Mammary epithelial cell (primary cell): ENCODE measurements at regions not wholly inside any gene's neighbourhood (a gene's known extent, or its start where the extent isn't known, plus 50 kb on each side); places are given as distances from the start of the nearest gene placed in this dataset.

Experiments
- EZH2 ChIP-seq: IDR thresholded peaks from 2 replicates; pipeline ENCODE4 v1.6.1; 2012; ENCODE audit warnings: low read length, inconsistent platforms, borderline replicate concordance
- TF ChIP-seq, protein P1 (sequence below), 2 donors: IDR thresholded peaks in 1 of 2; conservative IDR thresholded peaks in 1 of 2; 2 replicates each; pipeline ENCODE4 v1.5.1; 2011 to 2012; ENCODE audit warnings: inconsistent platforms in 2 of 2, low read length in 2 of 2, mild to moderate bottlenecking in 2 of 2, control low read depth in 1 of 2, low read depth in 1 of 2; ENCODE audit not compliant: insufficient read depth in 1 of 2; ENCODE audit errors: extremely low read depth in 1 of 2

DNA sequence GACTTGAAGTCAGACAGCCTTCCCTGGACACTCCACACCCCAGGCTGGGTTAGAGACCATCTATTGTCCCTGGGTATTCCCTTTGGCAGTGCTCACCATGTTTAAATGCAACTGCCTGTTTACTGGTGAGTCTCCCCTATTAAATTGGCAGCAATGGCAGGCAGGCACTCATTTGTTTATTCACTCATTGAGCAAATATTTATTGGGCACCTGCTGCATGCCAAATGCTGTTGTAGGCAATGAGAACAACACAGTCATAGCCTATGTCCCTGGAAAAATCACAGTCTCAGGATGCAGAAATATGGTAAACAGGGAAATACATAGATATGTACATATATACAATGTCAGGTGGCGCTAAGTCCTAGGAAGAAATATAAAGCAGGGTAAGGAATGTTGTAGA is 212.8 kb downstream of the SUDS3 start:
- TF ChIP-seq EZH2: no peak
- TF ChIP-seq, protein P1, sequence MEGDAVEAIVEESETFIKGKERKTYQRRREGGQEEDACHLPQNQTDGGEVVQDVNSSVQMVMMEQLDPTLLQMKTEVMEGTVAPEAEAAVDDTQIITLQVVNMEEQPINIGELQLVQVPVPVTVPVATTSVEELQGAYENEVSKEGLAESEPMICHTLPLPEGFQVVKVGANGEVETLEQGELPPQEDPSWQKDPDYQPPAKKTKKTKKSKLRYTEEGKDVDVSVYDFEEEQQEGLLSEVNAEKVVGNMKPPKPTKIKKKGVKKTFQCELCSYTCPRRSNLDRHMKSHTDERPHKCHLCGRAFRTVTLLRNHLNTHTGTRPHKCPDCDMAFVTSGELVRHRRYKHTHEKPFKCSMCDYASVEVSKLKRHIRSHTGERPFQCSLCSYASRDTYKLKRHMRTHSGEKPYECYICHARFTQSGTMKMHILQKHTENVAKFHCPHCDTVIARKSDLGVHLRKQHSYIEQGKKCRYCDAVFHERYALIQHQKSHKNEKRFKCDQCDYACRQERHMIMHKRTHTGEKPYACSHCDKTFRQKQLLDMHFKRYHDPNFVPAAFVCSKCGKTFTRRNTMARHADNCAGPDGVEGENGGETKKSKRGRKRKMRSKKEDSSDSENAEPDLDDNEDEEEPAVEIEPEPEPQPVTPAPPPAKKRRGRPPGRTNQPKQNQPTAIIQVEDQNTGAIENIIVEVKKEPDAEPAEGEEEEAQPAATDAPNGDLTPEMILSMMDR (conservative IDR thresholded peaks at IDR 0.05 in 1 of 2, IDR thresholded peaks at IDR 0.05 in 1 of 2; ENCODE audit: extremely low read depth in 1 of 2, insufficient read depth in 1 of 2, low read depth in 1 of 2, low read length in 2 of 2): no peak
